HepG2 (cell line): ENCODE measurements at regions not wholly inside any gene's neighbourhood (a gene's known extent, or its start where the extent isn't known, plus 50 kb on each side); places are given as distances from the start of the nearest gene placed in this dataset.

ENCODE experiments used
- BCL3 ChIP-seq: sonication (generic); formaldehyde crosslinking; IDR thresholded peaks from 2 replicates; pipeline ENCODE4 v1.5.1; 2020; ENCODE audit warnings: mild to moderate bottlenecking, missing genetic modification reagents, moderate library complexity
- CTCF ChIP-seq: sonication (generic); formaldehyde crosslinking; IDR thresholded peaks from 2 replicates; pipeline ENCODE4 v1.5.0; 2020; ENCODE audit warnings: mild to moderate bottlenecking, missing genetic modification reagents, moderate library complexity
- GATA4 ChIP-seq: sonication (generic); IDR thresholded peaks from 2 replicates; pipeline ENCODE4 v1.6.1; 2016; ENCODE audit warnings: antibody characterized with exemption, low read depth, borderline replicate concordance
- GATAD2A ChIP-seq: IDR thresholded peaks from 2 replicates; pipeline ENCODE4 v1.6.1; 2016
- HNRNPH1 ChIP-seq: fragments of 200-400 bp; formaldehyde crosslinking; optimal IDR thresholded peaks from 2 replicates; pipeline ENCODE3; 2017; ENCODE audit warnings: mild to moderate bottlenecking, low read depth, low read length
- NFRKB ChIP-seq: fragments of 450-650 bp; IDR thresholded peaks from 2 replicates; pipeline ENCODE4 v1.6.1; 2017
- SP1 ChIP-seq, 2 experiments: fragments of 450-650 bp in 1 of 2; sonication (generic) in 1 of 2; formaldehyde crosslinking in 1 of 2; IDR thresholded peaks; 2 replicates each; pipeline versions ENCODE4 v1.4.0 to v1.6.1; 2016 to 2020; ENCODE audit warnings: missing genetic modification reagents in 1 of 2

- TF ChIP-seq CTCF (no peak), GATAD2A (no peak), HNRNPH1 (no peak), BCL3 (CRISPR knock-in tag) (no peak), GATA4 (no peak), NFRKB (no peak), SP1 (IDR thresholded peaks at IDR 0.05) (no peak), SP1 (CRISPR knock-in tag; IDR thresholded peaks at IDR 0.05) (no peak)
Observed at GRCh38 chr13:19052931-19053330, 128.7 kb downstream of the TUBA3C start.
